ENCODE measurements at regions not wholly inside any gene's neighbourhood (a gene's known extent, or its start where the extent isn't known, plus 50 kb on each side); places are given as distances from the start of the nearest gene placed in this dataset.
"Not testable (repeated sequence)": the region's sequence is repeated elsewhere in the genome, so short reads cannot be mapped to it uniquely, and the experiment has no call there.

- DNase-seq: no peak
These were observed 860.8 kb upstream of the DIAPH2 start for GRCh38 chrX:95823796-95824195.

GRCh38 chrX:95835223-95835622, 849.4 kb upstream of the DIAPH2 start:
- DNase-seq: no peak

GRCh38 chrX:95836517-95836916, 848.1 kb upstream of the DIAPH2 start:
- no peak for DNase-seq

- no peak for DNase-seq
These were observed 842.8 kb upstream of the DIAPH2 start for GRCh38 chrX:95841863-95842262.

- no peak for DNase-seq
These were observed 824.5 kb upstream of the DIAPH2 start for GRCh38 chrX:95860127-95860526.

GRCh38 chrX:95875661-95876060, 809.0 kb upstream of the DIAPH2 start:
- DNase-seq: no peak

- DNase-seq: no peak
These were observed 805.8 kb upstream of the DIAPH2 start for GRCh38 chrX:95878874-95879273.

GRCh38 chrX:95884186-95884585, 800.5 kb upstream of the DIAPH2 start:
- DNase-seq: no peak

GRCh38 chrX:95885074-95885473, 799.6 kb upstream of the DIAPH2 start:
- DNase-seq: peak; percentile 2

- no peak for DNase-seq
These were observed 795.4 kb upstream of the DIAPH2 start for GRCh38 chrX:95889279-95889678.

- peak; percentile 33 for DNase-seq
These were observed 791.0 kb upstream of the DIAPH2 start for GRCh38 chrX:95893636-95894035.

GRCh38 chrX:95903490-95903889, 781.2 kb upstream of the DIAPH2 start:
- DNase-seq: no peak

GRCh38 chrX:95903975-95904374, 780.7 kb upstream of the DIAPH2 start:
- DNase-seq: no peak

GRCh38 chrX:95907081-95907480, 777.6 kb upstream of the DIAPH2 start:
- DNase-seq: no peak

GRCh38 chrX:95911062-95911461, 773.6 kb upstream of the DIAPH2 start:
- DNase-seq: no peak

GRCh38 chrX:95919605-95920004, 765.0 kb upstream of the DIAPH2 start:
- DNase-seq: no peak

GRCh38 chrX:95945528-95945927, 739.1 kb upstream of the DIAPH2 start:
- no peak for DNase-seq

- DNase-seq: no peak
These were observed 735.1 kb upstream of the DIAPH2 start for GRCh38 chrX:95949588-95949987.

GRCh38 chrX:95950679-95951078, 734.0 kb upstream of the DIAPH2 start:
- DNase-seq: no peak

GRCh38 chrX:95953564-95953963, 731.1 kb upstream of the DIAPH2 start:
- no peak for DNase-seq

- DNase-seq: no peak
These were observed 727.9 kb upstream of the DIAPH2 start for GRCh38 chrX:95956745-95957144.

GRCh38 chrX:95973456-95974095, 711.1 kb upstream of the DIAPH2 start:
- not testable (repeated sequence) for DNase-seq

GRCh38 chrX:95974096-95974470, 710.6 kb upstream of the DIAPH2 start:
- DNase-seq: no peak

- DNase-seq: no peak
These were observed 709.8 kb upstream of the DIAPH2 start for GRCh38 chrX:95974890-95975289.

GRCh38 chrX:95995583-95995982, 689.1 kb upstream of the DIAPH2 start:
- DNase-seq: no peak

- no peak for DNase-seq
These were observed 688.3 kb upstream of the DIAPH2 start for GRCh38 chrX:95996294-95996693.

All from fibroblast of skin of right biceps (primary cell).